ENCODE measurements at regions not wholly inside any gene's neighbourhood (a gene's known extent, or its start where the extent isn't known, plus 50 kb on each side); places are given as distances from the start of the nearest gene placed in this dataset.

- H3K27me3 ChIP-seq (ENCODE audit: insufficient read depth, low read length) = no peaks in the 10 kb centered on the region
- no peak for DNase-seq
These were observed 1947.1 kb upstream of the TENM3 start for GRCh38 chr4:180296036-180296599.

GRCh38 chr4:180304321-180304720 is 1938.9 kb upstream of the TENM3 start:
- H3K23ac ChIP-seq (ENCODE audit: low read length) = no peak overlapping the region
- DNase-seq = no peak
- H2BK5ac ChIP-seq (ENCODE audit: low read depth, low read length, poor library complexity) = no peak overlapping the region
- H3K79me2 ChIP-seq (ENCODE audit: control insufficient read depth, insufficient read depth, low read length, poor library complexity) = no peaks in the 10 kb centered on the region
- no peak overlapping the region for H3K4me2 ChIP-seq (ENCODE audit: low read length)
- no peak overlapping the region for H4K91ac ChIP-seq (ENCODE audit: low read depth, low read length)
- no peak overlapping the region for H3K27ac ChIP-seq (ENCODE audit: low read depth, low read length)
- no peaks in the 10 kb centered on the region for H3K4me1 ChIP-seq (ENCODE audit: control insufficient read depth in 1 of 2, insufficient read depth in 2 of 2, low read length in 2 of 2)
- H3K18ac ChIP-seq (ENCODE audit: low read length) = no peak overlapping the region
- no peaks in the 10 kb centered on the region for H3K27me3 ChIP-seq (ENCODE audit: insufficient read depth, low read length)
- H3K14ac ChIP-seq (ENCODE audit: low read length) = no peak overlapping the region
- H3K4ac ChIP-seq (ENCODE audit: low read depth, low read length) = no peak overlapping the region
- no peak overlapping the region for H2AK5ac ChIP-seq (ENCODE audit: low read length)
- H3K4me3 ChIP-seq (ENCODE audit: low read depth, low read length) = no peak overlapping the region
- no peak overlapping the region for H4K12ac ChIP-seq (ENCODE audit: low read depth, low read length)
- WGBS (ENCODE audit: extremely low coverage, insufficient coverage, insufficient read length) = no CpG with 5 or more reads among the region's 4 CpGs
- no peaks in the 10 kb centered on the region for H3K36me3 ChIP-seq (ENCODE audit: control insufficient read depth in 1 of 2, insufficient read depth in 2 of 2, low read length in 2 of 2)
- no peaks in the 10 kb centered on the region for H3K9me3 ChIP-seq (ENCODE audit: insufficient read depth, low read depth, low read length)
- no peaks in the 10 kb centered on the region for H3K79me1 ChIP-seq (ENCODE audit: low read length)
- H2BK12ac ChIP-seq (ENCODE audit: low read length) = no peak overlapping the region
- H2AFZ ChIP-seq (ENCODE audit: insufficient read depth, low read length, poor library complexity) = no peak overlapping the region
- no peak overlapping the region for H3K9ac ChIP-seq (ENCODE audit: low read length)
- no peak overlapping the region for H4K8ac ChIP-seq (ENCODE audit: low read depth, low read length)
- no peak overlapping the region for H2BK120ac ChIP-seq (ENCODE audit: insufficient read depth, low read length, poor library complexity)

More at GRCh38 chr4:180296036-180296599, 1947.1 kb upstream of the TENM3 start:
- Histone ChIP-seq H2BK5ac (ENCODE audit: low read depth, low read length, poor library complexity) (no peak overlapping the region), H3K36me3 (ENCODE audit: control insufficient read depth in 1 of 2, insufficient read depth in 2 of 2, low read length in 2 of 2) (no peaks in the 10 kb centered on the region), H4K91ac (ENCODE audit: low read depth, low read length) (no peak overlapping the region), H3K18ac (ENCODE audit: low read length) (no peak overlapping the region), H2AFZ (ENCODE audit: insufficient read depth, low read length, poor library complexity) (no peak overlapping the region), H2AK5ac (ENCODE audit: low read length) (no peak overlapping the region), H4K8ac (ENCODE audit: low read depth, low read length) (no peak overlapping the region), H4K12ac (ENCODE audit: low read depth, low read length) (no peak overlapping the region), H3K79me1 (ENCODE audit: low read length) (no peaks in the 10 kb centered on the region), H2BK120ac (ENCODE audit: insufficient read depth, low read length, poor library complexity) (no peak overlapping the region), H2BK12ac (ENCODE audit: low read length) (no peak overlapping the region), H3K4me2 (ENCODE audit: low read length) (no peak overlapping the region), H3K4me1 (ENCODE audit: control insufficient read depth in 1 of 2, insufficient read depth in 2 of 2, low read length in 2 of 2) (no peaks in the 10 kb centered on the region), H3K79me2 (ENCODE audit: control insufficient read depth, insufficient read depth, low read length, poor library complexity) (no peaks in the 10 kb centered on the region), H3K9me3 (ENCODE audit: insufficient read depth, low read depth, low read length) (no peaks in the 10 kb centered on the region), H3K4me3 (ENCODE audit: low read depth, low read length) (no peak overlapping the region), H3K14ac (ENCODE audit: low read length) (no peak overlapping the region), H3K23ac (ENCODE audit: low read length) (no peak overlapping the region), H3K4ac (ENCODE audit: low read depth, low read length) (no peak overlapping the region), H3K9ac (ENCODE audit: low read length) (no peak overlapping the region), H3K27ac (ENCODE audit: low read depth, low read length) (no peak overlapping the region)
- no CpG with 5 or more reads among the region's 4 CpGs for WGBS (ENCODE audit: extremely low coverage, insufficient coverage, insufficient read length)

- Histone ChIP-seq H3K4me1 (ENCODE audit: control insufficient read depth in 1 of 2, insufficient read depth in 2 of 2, low read length in 2 of 2) (no peaks in the 10 kb centered on the region), H4K91ac (ENCODE audit: low read depth, low read length) (no peak overlapping the region), H3K36me3 (ENCODE audit: control insufficient read depth in 1 of 2, insufficient read depth in 2 of 2, low read length in 2 of 2) (no peaks in the 10 kb centered on the region), H3K14ac (ENCODE audit: low read length) (no peak overlapping the region), H4K12ac (ENCODE audit: low read depth, low read length) (no peak overlapping the region), H2AK5ac (ENCODE audit: low read length) (no peak overlapping the region), H3K9me3 (ENCODE audit: insufficient read depth, low read depth, low read length) (no peaks in the 10 kb centered on the region), H2BK12ac (ENCODE audit: low read length) (no peak overlapping the region), H3K18ac (ENCODE audit: low read length) (no peak overlapping the region), H3K79me1 (ENCODE audit: low read length) (no peaks in the 10 kb centered on the region), H3K79me2 (ENCODE audit: control insufficient read depth, insufficient read depth, low read length, poor library complexity) (no peaks in the 10 kb centered on the region), H3K27me3 (ENCODE audit: insufficient read depth, low read length) (no peaks in the 10 kb centered on the region), H3K4ac (ENCODE audit: low read depth, low read length) (no peak overlapping the region), H3K4me3 (ENCODE audit: low read depth, low read length) (no peak overlapping the region), H2BK5ac (ENCODE audit: low read depth, low read length, poor library complexity) (no peak overlapping the region), H2AFZ (ENCODE audit: insufficient read depth, low read length, poor library complexity) (no peak overlapping the region), H3K23ac (ENCODE audit: low read length) (no peak overlapping the region), H3K9ac (ENCODE audit: low read length) (no peak overlapping the region), H3K27ac (ENCODE audit: low read depth, low read length) (no peak overlapping the region), H4K8ac (ENCODE audit: low read depth, low read length) (no peak overlapping the region), H2BK120ac (ENCODE audit: insufficient read depth, low read length, poor library complexity) (no peak overlapping the region), H3K4me2 (ENCODE audit: low read length) (no peak overlapping the region)
- WGBS (ENCODE audit: extremely low coverage, insufficient coverage, insufficient read length) = no CpG with 5 or more reads among the region's 3 CpGs
- DNase-seq = no peak
These were observed 1932.6 kb upstream of the TENM3 start for GRCh38 chr4:180310616-180311015.

GRCh38 chr4:180314972-180315371 is 1928.2 kb upstream of the TENM3 start:
- no peak overlapping the region for H4K12ac ChIP-seq (ENCODE audit: low read depth, low read length)
- no peak overlapping the region for H4K8ac ChIP-seq (ENCODE audit: low read depth, low read length)
- H3K27ac ChIP-seq (ENCODE audit: low read depth, low read length) = no peak overlapping the region
- no peaks in the 10 kb centered on the region for H3K4me1 ChIP-seq (ENCODE audit: control insufficient read depth in 1 of 2, insufficient read depth in 2 of 2, low read length in 2 of 2)
- H3K14ac ChIP-seq (ENCODE audit: low read length) = no peak overlapping the region
- no CpG with 5 or more reads among the region's 5 CpGs for WGBS (ENCODE audit: extremely low coverage, insufficient coverage, insufficient read length)
- H2BK12ac ChIP-seq (ENCODE audit: low read length) = no peak overlapping the region
- no peak overlapping the region for H4K91ac ChIP-seq (ENCODE audit: low read depth, low read length)
- no peak overlapping the region for H3K18ac ChIP-seq (ENCODE audit: low read length)
- no peak overlapping the region for H3K9ac ChIP-seq (ENCODE audit: low read length)
- no peak for DNase-seq
- H3K79me2 ChIP-seq (ENCODE audit: control insufficient read depth, insufficient read depth, low read length, poor library complexity) = no peaks in the 10 kb centered on the region
- H3K27me3 ChIP-seq (ENCODE audit: insufficient read depth, low read length) = no peaks in the 10 kb centered on the region
- no peak overlapping the region for H2AFZ ChIP-seq (ENCODE audit: insufficient read depth, low read length, poor library complexity)
- no peak overlapping the region for H2AK5ac ChIP-seq (ENCODE audit: low read length)
- H3K4me2 ChIP-seq (ENCODE audit: low read length) = no peak overlapping the region
- no peak overlapping the region for H2BK120ac ChIP-seq (ENCODE audit: insufficient read depth, low read length, poor library complexity)
- H2BK5ac ChIP-seq (ENCODE audit: low read depth, low read length, poor library complexity) = no peak overlapping the region
- no peak overlapping the region for H3K23ac ChIP-seq (ENCODE audit: low read length)
- H3K4me3 ChIP-seq (ENCODE audit: low read depth, low read length) = no peak overlapping the region
- no peak overlapping the region for H3K4ac ChIP-seq (ENCODE audit: low read depth, low read length)
- no peaks in the 10 kb centered on the region for H3K36me3 ChIP-seq (ENCODE audit: control insufficient read depth in 1 of 2, insufficient read depth in 2 of 2, low read length in 2 of 2)
- no peaks in the 10 kb centered on the region for H3K9me3 ChIP-seq (ENCODE audit: insufficient read depth, low read depth, low read length)
- H3K79me1 ChIP-seq (ENCODE audit: low read length) = no peaks in the 10 kb centered on the region
